GM12875 (cell line): ENCODE measurements at regions not wholly inside any gene's neighbourhood (a gene's known extent, or its start where the extent isn't known, plus 50 kb on each side); places are given as distances from the start of the nearest gene placed in this dataset.

Experiments
- H3K4me3 ChIP-seq: one replicate; pipeline ENCODE4 v1.5.1; 2011; ENCODE audit warnings: low read depth, low read length, control low read depth
- CTCF ChIP-seq: IDR thresholded peaks from 2 replicates; pipeline ENCODE4 v1.5.1; 2011; ENCODE audit warnings: low read depth, mild to moderate bottlenecking, control low read depth, inconsistent platforms, low read length, moderate library complexity, borderline replicate concordance; ENCODE audit not compliant: insufficient read depth

DNA sequence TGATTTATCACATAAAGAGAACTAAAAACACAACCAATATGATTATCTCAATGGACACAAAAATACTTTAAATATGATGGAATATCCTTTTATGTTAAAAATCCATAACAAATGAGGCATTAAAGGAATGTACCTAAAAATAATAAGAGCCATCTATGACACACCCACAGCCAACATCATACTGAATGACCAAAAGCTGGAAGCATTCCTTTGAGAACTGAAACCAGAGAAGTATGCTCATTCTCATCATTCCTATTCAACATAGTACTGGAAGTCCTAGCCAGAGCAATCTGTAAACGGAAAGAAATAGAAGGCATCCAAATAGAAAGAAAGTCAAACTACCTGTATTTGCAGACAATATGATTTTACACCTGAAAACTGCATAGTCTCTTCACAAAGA lies 671.0 kb downstream of the SLITRK1 start:
- no peak overlapping the region for H3K4me3 ChIP-seq
- no peak for TF ChIP-seq CTCF

GRCh38 chr13:83204886-83205285 lies 677.4 kb downstream of the SLITRK1 start:
- no peak for TF ChIP-seq CTCF

GRCh38 chr13:83201506-83201905 lies 680.8 kb downstream of the SLITRK1 start:
- no peak for TF ChIP-seq CTCF
- no peak overlapping the region for H3K4me3 ChIP-seq

More at GRCh38 chr13:83204886-83205285, 677.4 kb downstream of the SLITRK1 start:
- H3K4me3 ChIP-seq: no peak overlapping the region

GRCh38 chr13:83197316-83197715 lies 685.0 kb downstream of the SLITRK1 start:
- H3K4me3 ChIP-seq: no peak overlapping the region
- TF ChIP-seq CTCF: no peak

GRCh38 chr13:83190020-83190419 lies 692.3 kb downstream of the SLITRK1 start:
- no peak overlapping the region for H3K4me3 ChIP-seq
- TF ChIP-seq CTCF: no peak

DNA sequence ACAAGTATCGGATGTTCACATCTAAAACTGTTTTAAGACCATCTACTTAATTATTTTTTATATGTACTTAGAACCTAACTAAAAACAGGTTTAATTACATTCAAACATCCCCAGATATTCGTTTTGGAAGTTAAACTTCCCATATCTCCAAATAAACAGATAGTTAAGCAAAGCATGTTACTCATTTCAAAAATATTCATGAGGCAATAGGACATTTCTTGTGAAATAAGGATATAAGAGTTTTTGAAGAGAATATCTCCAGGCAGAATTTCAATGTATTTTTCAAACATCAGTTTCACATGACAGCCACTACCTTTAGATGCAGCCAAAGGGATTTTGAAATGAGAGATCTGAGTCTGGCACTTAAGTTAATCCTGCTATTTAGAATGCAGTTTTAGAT lies 697.5 kb downstream of the SLITRK1 start:
- H3K4me3 ChIP-seq: no peak overlapping the region
- TF ChIP-seq CTCF: no peak

- H3K4me3 ChIP-seq: no peak overlapping the region
- TF ChIP-seq CTCF: no peak
Measured at GRCh38 chr13:83184150-83184475, 698.2 kb downstream of the SLITRK1 start.
